A673 (cell line): ENCODE measurements at regions not wholly inside any gene's neighbourhood (a gene's known extent, or its start where the extent isn't known, plus 50 kb on each side); places are given as distances from the start of the nearest gene placed in this dataset.

Experiments
- BruUV-seq: library from RNA; stranded (reverse); fragments of 400-500 nt; replicated peaks from 2 replicates; lab custom pipeline; 2021; lab: Mats Ljungman, UMichigan
- CTCF ChIA-PET: fragments of 300-600 bp; sonication (Branson Sonifier 250); formaldehyde crosslinking; loops from one replicate; lab custom pipeline; 2022; ENCODE audit warnings: antibody characterized with exemption; lab: Charles Lee
- POLR2A ChIA-PET: fragments of 300-600 bp; sonication (Branson Sonifier 250); formaldehyde crosslinking; loops from one replicate; lab custom pipeline; 2022; ENCODE audit warnings: antibody characterized with exemption; ENCODE audit not compliant: low non-redundant PET; lab: Charles Lee
- DNase-seq: peaks from one replicate; pipeline ENCODE4 v3.0.0-alpha.2; 2015; ENCODE audit warnings: low spot score
- H3K27ac ChIP-seq: fragments of 200-600 bp; sonication (generic); 2 replicates; pipeline ENCODE4 v1.5.1; 2016; ENCODE audit warnings: mixed run types, low read depth, mild to moderate bottlenecking, mixed read lengths, antibody characterized with exemption, low read length; ENCODE audit not compliant: poor library complexity, severe bottlenecking
- H3K27me3 ChIP-seq: fragments of 200-600 bp; sonication (generic); replicated peaks from 2 replicates; pipeline ENCODE4 v1.6.1; 2017; ENCODE audit warnings: mixed run types, low read depth, mild to moderate bottlenecking, mixed read lengths, antibody characterized with exemption, low read length; ENCODE audit not compliant: insufficient read depth, poor library complexity
- H3K36me3 ChIP-seq: fragments of 200-600 bp; sonication (generic); 2 replicates; pipeline ENCODE4 v1.6.1; 2016; ENCODE audit warnings: mixed run types, mild to moderate bottlenecking, mixed read lengths, antibody characterized with exemption, low read length; ENCODE audit not compliant: insufficient read depth, poor library complexity, severe bottlenecking
- H3K4me1 ChIP-seq: fragments of 200-600 bp; sonication (generic); 2 replicates; pipeline ENCODE4 v1.6.1; 2017; ENCODE audit warnings: mixed run types, mild to moderate bottlenecking, mixed read lengths, antibody characterized with exemption, low read length; ENCODE audit not compliant: insufficient read depth, poor library complexity, severe bottlenecking
- H3K4me3 ChIP-seq: fragments of 200-600 bp; sonication (generic); 2 replicates; pipeline ENCODE4 v1.5.1; 2016; ENCODE audit warnings: low read depth, mixed run types, mild to moderate bottlenecking, mixed read lengths, low read length; ENCODE audit not compliant: poor library complexity, severe bottlenecking
- H3K9me3 ChIP-seq: fragments of 200-600 bp; sonication (generic); 2 replicates; pipeline ENCODE4 v1.6.1; 2016; ENCODE audit warnings: mixed run types, low read depth, mild to moderate bottlenecking, mixed read lengths, antibody characterized with exemption, low read length; ENCODE audit not compliant: poor library complexity, severe bottlenecking
- EZH2 ChIP-seq: fragments of 200-600 bp; sonication (generic); IDR thresholded peaks from 2 replicates; pipeline ENCODE4 v1.6.1; 2017; ENCODE audit warnings: borderline replicate concordance, low read depth, mild to moderate bottlenecking, mixed read lengths, antibody characterized with exemption, low read length; ENCODE audit not compliant: poor library complexity, severe bottlenecking
- intact Hi-C: fragments of 100-400 bp; cut with micrococcal nuclease; formaldehyde crosslinking; loops from one replicate; pipeline ENCODE4 v1.10.0; 2022; ENCODE audit not compliant: unreplicated experiment
- TF ChIP-seq, protein P1 (sequence below): fragments of 300-800, 200-600 bp; sonication (generic); conservative IDR thresholded peaks from 2 replicates; pipeline ENCODE4 v1.5.1; 2017; ENCODE audit warnings: low read depth, mild to moderate bottlenecking, antibody characterized with exemption, low read length, moderate library complexity, mixed read lengths

DNA sequence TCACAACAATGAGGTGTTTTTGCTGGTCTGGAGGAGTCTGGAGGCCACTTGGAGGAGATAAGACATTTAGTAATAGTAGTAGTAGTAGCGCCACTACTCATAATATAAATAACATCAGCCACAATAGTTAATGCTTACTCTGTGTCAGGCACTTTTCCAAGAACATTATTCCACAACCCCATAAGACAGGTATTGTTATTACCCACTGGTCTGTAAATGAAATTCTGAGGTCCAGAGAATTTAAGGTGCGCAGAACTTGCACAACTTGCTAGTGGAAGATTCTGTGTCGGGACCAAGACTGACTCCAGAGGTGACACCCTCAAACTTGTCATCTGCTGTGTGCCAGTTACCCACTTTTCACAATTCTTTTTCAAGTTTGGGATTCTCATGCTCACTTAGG, 106.5 kb downstream of the MRM1 start:
- no peak for TF ChIP-seq EZH2
- TF ChIP-seq, protein P1, sequence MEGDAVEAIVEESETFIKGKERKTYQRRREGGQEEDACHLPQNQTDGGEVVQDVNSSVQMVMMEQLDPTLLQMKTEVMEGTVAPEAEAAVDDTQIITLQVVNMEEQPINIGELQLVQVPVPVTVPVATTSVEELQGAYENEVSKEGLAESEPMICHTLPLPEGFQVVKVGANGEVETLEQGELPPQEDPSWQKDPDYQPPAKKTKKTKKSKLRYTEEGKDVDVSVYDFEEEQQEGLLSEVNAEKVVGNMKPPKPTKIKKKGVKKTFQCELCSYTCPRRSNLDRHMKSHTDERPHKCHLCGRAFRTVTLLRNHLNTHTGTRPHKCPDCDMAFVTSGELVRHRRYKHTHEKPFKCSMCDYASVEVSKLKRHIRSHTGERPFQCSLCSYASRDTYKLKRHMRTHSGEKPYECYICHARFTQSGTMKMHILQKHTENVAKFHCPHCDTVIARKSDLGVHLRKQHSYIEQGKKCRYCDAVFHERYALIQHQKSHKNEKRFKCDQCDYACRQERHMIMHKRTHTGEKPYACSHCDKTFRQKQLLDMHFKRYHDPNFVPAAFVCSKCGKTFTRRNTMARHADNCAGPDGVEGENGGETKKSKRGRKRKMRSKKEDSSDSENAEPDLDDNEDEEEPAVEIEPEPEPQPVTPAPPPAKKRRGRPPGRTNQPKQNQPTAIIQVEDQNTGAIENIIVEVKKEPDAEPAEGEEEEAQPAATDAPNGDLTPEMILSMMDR = no peak
- ChIA-PET CTCF (no interaction called here), POLR2A (no interaction called here)
- Histone ChIP-seq H3K9me3 (no peaks in the 10 kb centered on the region), H3K4me1 (no peaks in the 10 kb centered on the region), H3K27me3 (peaks cover 16% of the 10 kb centered on the region), H3K27ac (no peak overlapping the region), H3K4me3 (no peak overlapping the region), H3K36me3 (no peaks in the 10 kb centered on the region)
- intact Hi-C loops = no loop called here
- no TSS peak for BruUV-seq
- DNase-seq = no peak

DNA sequence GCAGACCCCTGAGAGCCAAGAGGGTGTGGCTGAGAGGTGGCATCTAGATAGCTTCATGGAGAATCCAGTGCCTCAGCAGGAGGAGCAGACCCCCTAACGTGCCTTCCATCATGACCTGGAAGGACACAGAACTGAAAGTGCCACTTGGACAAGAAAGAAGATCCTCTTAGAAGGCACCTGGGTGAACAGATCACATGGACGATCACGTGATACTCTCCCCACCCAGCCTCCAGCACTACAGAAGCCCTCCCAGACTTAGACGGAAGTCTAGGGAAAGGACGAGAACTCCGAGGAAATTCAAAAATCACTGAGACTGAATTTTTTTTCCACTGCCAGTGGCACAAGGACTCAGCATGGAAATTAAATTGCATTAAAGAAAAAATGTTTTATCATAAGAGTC, 113.4 kb downstream of the MRM1 start:
- Histone ChIP-seq H3K27ac (no peak overlapping the region), H3K9me3 (no peaks in the 10 kb centered on the region), H3K4me3 (no peak overlapping the region), H3K27me3 (no peaks in the 10 kb centered on the region), H3K36me3 (no peaks in the 10 kb centered on the region), H3K4me1 (no peaks in the 10 kb centered on the region)
- BruUV-seq = no TSS peak
- TF ChIP-seq EZH2 = no peak
- TF ChIP-seq, protein P1 = no peak
- DNase-seq = no peak
- CTCF ChIA-PET = no interaction called here
- POLR2A ChIA-PET = no interaction called here
- intact Hi-C loops = loop anchor here (10.0 kb wide), 1 partner anchor 60 kb away; no protein-coding TSS in a partner anchor

DNA sequence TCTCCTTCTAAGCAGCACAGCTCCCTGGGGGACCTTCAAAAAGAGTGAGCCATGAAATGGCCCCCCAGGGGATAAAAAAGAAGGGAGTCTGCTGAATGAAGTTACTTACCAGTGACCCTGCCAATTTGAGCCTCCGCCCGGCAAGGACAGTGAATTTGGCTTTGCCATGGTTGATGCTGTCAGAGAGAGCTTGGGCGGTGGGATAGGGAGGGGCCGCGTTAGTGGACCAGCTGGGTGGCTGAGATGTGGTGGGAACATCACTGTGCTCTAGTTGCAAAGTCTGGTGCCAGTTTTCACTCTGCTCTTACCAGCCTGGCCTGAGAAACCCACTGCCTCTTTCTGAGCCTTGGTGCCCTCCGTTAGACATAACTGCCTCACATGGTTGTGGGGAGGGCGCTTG, 114.6 kb downstream of the MRM1 start:
- CTCF ChIA-PET = no interaction called here

More for the DNA sequence above, 114.6 kb downstream of the MRM1 start:
- POLR2A ChIA-PET = no interaction called here
- DNase-seq = no peak
- no peak for TF ChIP-seq EZH2
- TF ChIP-seq, protein P1 = no peak
- Histone ChIP-seq H3K36me3 (no peaks in the 10 kb centered on the region), H3K9me3 (no peaks in the 10 kb centered on the region), H3K27ac (no peak overlapping the region), H3K4me3 (no peak overlapping the region), H3K27me3 (no peaks in the 10 kb centered on the region), H3K4me1 (no peaks in the 10 kb centered on the region)
- BruUV-seq = no TSS peak
- intact Hi-C loops = loop anchor here (10.0 kb wide), 1 partner anchor 59 kb away; no protein-coding TSS in a partner anchor
